ENCODE measurements at regions not wholly inside any gene's neighbourhood (a gene's known extent, or its start where the extent isn't known, plus 50 kb on each side); places are given as distances from the start of the nearest gene placed in this dataset.

DNA sequence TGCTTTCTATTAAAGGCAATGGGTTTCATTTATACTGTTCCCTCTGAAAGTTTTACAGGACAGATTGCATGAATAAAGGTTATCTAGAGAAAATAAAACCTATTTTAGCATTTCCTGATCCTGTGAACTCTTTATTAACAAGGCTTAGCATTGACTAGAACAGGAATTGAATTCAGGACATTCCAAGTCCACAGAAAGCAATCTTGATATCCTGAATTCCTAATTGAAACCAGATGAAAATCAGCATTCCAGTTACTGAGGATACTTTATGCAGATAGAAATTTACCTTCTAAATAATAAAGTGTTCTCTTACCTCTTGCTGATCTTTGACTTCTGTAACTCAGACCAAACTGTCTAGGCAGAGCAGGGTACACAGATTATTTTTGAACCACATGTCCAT lies 151.4 kb downstream of the ZNF518B start:
- H3K36me3 ChIP-seq (ENCODE audit: control insufficient read depth in 2 of 2, extremely low read depth in 1 of 2, insufficient read depth in 1 of 2, low read length in 1 of 2) = no peaks in the 10 kb centered on the region
- no peak overlapping the region for H3K27ac ChIP-seq (ENCODE audit: low read length)
- Mint-ChIP-seq H3K4me3 (no peak overlapping the region), H3K27me3 (peaks cover 6 to 21% of the 10 kb centered on the region in 2 donors), H3K27ac (no peak overlapping the region), H3K4me1 (no peaks in the 10 kb centered on the region), H3K9me3 (no peaks in the 10 kb centered on the region), H3K36me3 (no peaks in the 10 kb centered on the region)
- ChIA-PET CTCF (no interaction called here), POLR2A (no interaction called here)
- H3K4me3 ChIP-seq (ENCODE audit: control insufficient read depth in 1 of 2, extremely low read depth in 1 of 2, low read length in 1 of 2) = no peak overlapping the region
- H3K27me3 ChIP-seq (replicated peaks in 1 of 2; ENCODE audit: control insufficient read depth in 2 of 2, extremely low read depth in 1 of 2, insufficient read depth in 2 of 2, low read length in 1 of 2) = no peaks in the 10 kb centered on the region
- DNase-seq (no peak), ATAC-seq (replicated peaks in 1 of 4) (no peak)
- no peaks in the 10 kb centered on the region for H3K4me1 ChIP-seq (ENCODE audit: control insufficient read depth in 1 of 2, extremely low read depth in 1 of 2, insufficient read depth in 2 of 2, low read length in 2 of 2)
- no peaks in the 10 kb centered on the region for H3K9me3 ChIP-seq

DNA sequence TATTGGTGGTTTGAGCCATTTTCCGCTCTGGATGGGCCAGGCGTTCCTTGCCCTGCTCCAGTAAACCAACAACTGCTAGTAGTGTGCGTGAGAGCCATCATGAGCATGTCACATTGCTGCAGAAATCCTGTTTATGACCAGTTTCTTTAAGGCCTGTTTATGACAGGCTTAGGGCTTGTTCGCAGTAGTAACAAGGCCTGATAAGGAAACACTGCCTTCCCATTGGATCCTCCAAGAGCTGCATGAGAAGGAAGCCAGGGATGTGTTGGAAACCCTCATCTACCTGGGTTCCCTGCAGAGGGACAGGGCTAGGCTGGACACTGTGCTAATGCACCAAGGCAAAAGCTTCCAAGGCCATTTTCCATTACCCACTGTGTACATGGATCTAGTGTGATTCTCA lies 153.9 kb downstream of the ZNF518B start:
- POLR2A ChIA-PET = no interaction called here
- Histone ChIP-seq H3K27ac (ENCODE audit: low read length) (no peak overlapping the region), H3K4me1 (ENCODE audit: control insufficient read depth in 1 of 2, extremely low read depth in 1 of 2, insufficient read depth in 2 of 2, low read length in 2 of 2) (no peaks in the 10 kb centered on the region), H3K9me3 (no peaks in the 10 kb centered on the region), H3K36me3 (ENCODE audit: control insufficient read depth in 2 of 2, extremely low read depth in 1 of 2, insufficient read depth in 1 of 2, low read length in 1 of 2) (no peaks in the 10 kb centered on the region), H3K4me3 (ENCODE audit: control insufficient read depth in 1 of 2, extremely low read depth in 1 of 2, low read length in 1 of 2) (no peak overlapping the region), H3K27me3 (replicated peaks in 1 of 2; ENCODE audit: control insufficient read depth in 2 of 2, extremely low read depth in 1 of 2, insufficient read depth in 2 of 2, low read length in 1 of 2) (no peaks in the 10 kb centered on the region)
- no peak for DNase-seq
- no peaks in the 10 kb centered on the region for H3K9me3 Mint-ChIP-seq
- ATAC-seq (replicated peaks in 1 of 4) = no peak
- WGBS (ENCODE audit: insufficient coverage) = 76% methylated on average over 4 of the region's 4 CpGs
- peaks cover 0 to 10% of the 10 kb centered on the region in 2 donors for H3K27me3 Mint-ChIP-seq
- CTCF ChIA-PET = no interaction called here
- no peak overlapping the region for H3K27ac Mint-ChIP-seq
- H3K4me3 Mint-ChIP-seq = no peak overlapping the region
- H3K36me3 Mint-ChIP-seq = no peaks in the 10 kb centered on the region
- no peaks in the 10 kb centered on the region for H3K4me1 Mint-ChIP-seq

DNA sequence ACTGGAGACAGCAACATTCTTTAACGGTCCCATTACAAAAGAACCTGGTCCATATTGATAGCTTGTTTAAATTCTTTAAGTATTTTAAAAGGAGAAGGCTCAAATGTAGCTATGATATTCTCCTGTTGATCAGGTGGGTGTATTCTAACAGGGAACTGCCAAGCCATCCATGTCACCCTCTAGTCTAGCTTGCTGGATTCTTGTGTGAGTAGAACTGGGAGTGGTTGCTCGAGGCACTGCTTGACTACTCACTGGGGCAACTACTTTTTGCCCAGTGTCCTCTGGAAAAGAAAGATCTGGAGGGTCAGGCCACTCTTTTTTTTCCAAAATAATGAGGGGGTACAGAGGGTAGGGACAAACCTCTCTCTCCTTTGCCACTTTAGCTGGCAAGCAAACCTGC lies 155.1 kb downstream of the ZNF518B start:
- H3K9me3 Mint-ChIP-seq = no peaks in the 10 kb centered on the region
- no peaks in the 10 kb centered on the region for H3K4me1 Mint-ChIP-seq
- ATAC-seq (replicated peaks in 1 of 4) = no peak
- no peak overlapping the region for H3K27ac Mint-ChIP-seq
- Histone ChIP-seq H3K36me3 (ENCODE audit: control insufficient read depth in 2 of 2, extremely low read depth in 1 of 2, insufficient read depth in 1 of 2, low read length in 1 of 2) (no peaks in the 10 kb centered on the region), H3K27ac (ENCODE audit: low read length) (no peak overlapping the region), H3K4me3 (ENCODE audit: control insufficient read depth in 1 of 2, extremely low read depth in 1 of 2, low read length in 1 of 2) (no peak overlapping the region), H3K27me3 (replicated peaks in 1 of 2; ENCODE audit: control insufficient read depth in 2 of 2, extremely low read depth in 1 of 2, insufficient read depth in 2 of 2, low read length in 1 of 2) (no peaks in the 10 kb centered on the region), H3K4me1 (ENCODE audit: control insufficient read depth in 1 of 2, extremely low read depth in 1 of 2, insufficient read depth in 2 of 2, low read length in 2 of 2) (no peaks in the 10 kb centered on the region), H3K9me3 (no peaks in the 10 kb centered on the region)
- H3K27me3 Mint-ChIP-seq = peaks cover under 1 to 15% of the 10 kb centered on the region in 2 donors
- no CpG with 5 or more reads among the region's 2 CpGs for WGBS (ENCODE audit: insufficient coverage)
- H3K36me3 Mint-ChIP-seq = no peaks in the 10 kb centered on the region
- POLR2A ChIA-PET = no interaction called here
- CTCF ChIA-PET = no interaction called here
- no peak overlapping the region for H3K4me3 Mint-ChIP-seq
- no peak for DNase-seq

- no peaks in the 10 kb centered on the region for H3K36me3 Mint-ChIP-seq
- CTCF ChIA-PET = interaction anchor here in 1 of 2 donors (0.6 kb wide), 1 partner anchor 945 kb away, joined by 4 read pairs; no protein-coding TSS in a partner anchor
These were observed 157.6 kb downstream of the ZNF518B start for GRCh38 chr4:10299601-10300000.

GRCh38 chr4:10298681-10299080 lies 158.5 kb downstream of the ZNF518B start:
- 86% methylated on average over 3 of the region's 3 CpGs for WGBS (ENCODE audit: insufficient coverage)
- Mint-ChIP-seq H3K27ac (no peak overlapping the region), H3K4me3 (no peak overlapping the region), H3K9me3 (no peaks in the 10 kb centered on the region), H3K36me3 (no peaks in the 10 kb centered on the region), H3K4me1 (no peaks in the 10 kb centered on the region), H3K27me3 (peaks cover 4 to 19% of the 10 kb centered on the region in 2 donors)
- POLR2A ChIA-PET = no interaction called here
- no peaks in the 10 kb centered on the region for H3K27me3 ChIP-seq (replicated peaks in 1 of 2; ENCODE audit: control insufficient read depth in 2 of 2, extremely low read depth in 1 of 2, insufficient read depth in 2 of 2, low read length in 1 of 2)
- H3K4me1 ChIP-seq (ENCODE audit: control insufficient read depth in 1 of 2, extremely low read depth in 1 of 2, insufficient read depth in 2 of 2, low read length in 2 of 2) = no peaks in the 10 kb centered on the region
- no peak overlapping the region for H3K27ac ChIP-seq (ENCODE audit: low read length)
- H3K36me3 ChIP-seq (ENCODE audit: control insufficient read depth in 2 of 2, extremely low read depth in 1 of 2, insufficient read depth in 1 of 2, low read length in 1 of 2) = no peaks in the 10 kb centered on the region
- no peak for DNase-seq
- no peaks in the 10 kb centered on the region for H3K9me3 ChIP-seq
- CTCF ChIA-PET = no interaction called here
- H3K4me3 ChIP-seq (ENCODE audit: control insufficient read depth in 1 of 2, extremely low read depth in 1 of 2, low read length in 1 of 2) = no peak overlapping the region
- ATAC-seq (replicated peaks in 1 of 4) = no peak

More at GRCh38 chr4:10299601-10300000, 157.6 kb downstream of the ZNF518B start:
- Histone ChIP-seq H3K4me3 (ENCODE audit: control insufficient read depth in 1 of 2, extremely low read depth in 1 of 2, low read length in 1 of 2) (no peak overlapping the region), H3K4me1 (ENCODE audit: control insufficient read depth in 1 of 2, extremely low read depth in 1 of 2, insufficient read depth in 2 of 2, low read length in 2 of 2) (no peaks in the 10 kb centered on the region), H3K27ac (ENCODE audit: low read length) (no peak overlapping the region), H3K36me3 (ENCODE audit: control insufficient read depth in 2 of 2, extremely low read depth in 1 of 2, insufficient read depth in 1 of 2, low read length in 1 of 2) (no peaks in the 10 kb centered on the region), H3K9me3 (no peaks in the 10 kb centered on the region), H3K27me3 (replicated peaks in 1 of 2; ENCODE audit: control insufficient read depth in 2 of 2, extremely low read depth in 1 of 2, insufficient read depth in 2 of 2, low read length in 1 of 2) (no peaks in the 10 kb centered on the region)
- 58% methylated on average over 2 of the region's 3 CpGs for WGBS (ENCODE audit: insufficient coverage)
- ATAC-seq (replicated peaks in 1 of 4) = no peak
- H3K4me3 Mint-ChIP-seq = no peak overlapping the region
- no peak overlapping the region for H3K27ac Mint-ChIP-seq
- DNase-seq = no peak
- no peaks in the 10 kb centered on the region for H3K9me3 Mint-ChIP-seq
- H3K4me1 Mint-ChIP-seq = no peaks in the 10 kb centered on the region
- peaks cover 2 to 21% of the 10 kb centered on the region in 2 donors for H3K27me3 Mint-ChIP-seq
- POLR2A ChIA-PET = no interaction called here

DNA sequence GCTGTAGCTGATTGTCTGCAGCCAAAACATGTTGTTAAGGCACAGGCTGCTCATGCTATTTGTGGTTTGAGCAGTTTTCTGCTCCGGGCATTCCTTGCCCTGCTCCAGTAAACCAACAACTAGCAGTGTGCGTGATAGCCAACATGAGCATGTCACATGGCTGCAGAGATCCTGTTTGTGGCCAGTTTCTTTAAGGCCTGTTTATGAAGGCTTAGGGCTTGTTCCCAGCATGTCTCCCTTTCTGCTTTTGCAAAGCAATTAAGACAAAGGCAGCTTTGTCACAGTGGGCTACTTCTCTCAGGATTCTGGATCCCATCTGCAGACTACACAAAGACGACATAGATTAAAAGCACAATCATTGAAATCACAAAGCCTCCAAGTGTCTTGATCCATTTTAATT lies 160.5 kb downstream of the ZNF518B start:
- H3K9me3 Mint-ChIP-seq = no peaks in the 10 kb centered on the region
- ChIA-PET CTCF (no interaction called here), POLR2A (no interaction called here)
- DNase-seq = no peak
- H3K4me3 Mint-ChIP-seq = no peak overlapping the region
- Histone ChIP-seq H3K27ac (ENCODE audit: low read length) (no peak overlapping the region), H3K4me3 (ENCODE audit: control insufficient read depth in 1 of 2, extremely low read depth in 1 of 2, low read length in 1 of 2) (no peak overlapping the region), H3K27me3 (replicated peaks in 1 of 2; ENCODE audit: control insufficient read depth in 2 of 2, extremely low read depth in 1 of 2, insufficient read depth in 2 of 2, low read length in 1 of 2) (no peaks in the 10 kb centered on the region), H3K36me3 (ENCODE audit: control insufficient read depth in 2 of 2, extremely low read depth in 1 of 2, insufficient read depth in 1 of 2, low read length in 1 of 2) (no peaks in the 10 kb centered on the region), H3K9me3 (no peaks in the 10 kb centered on the region), H3K4me1 (ENCODE audit: control insufficient read depth in 1 of 2, extremely low read depth in 1 of 2, insufficient read depth in 2 of 2, low read length in 2 of 2) (no peaks in the 10 kb centered on the region)
- H3K36me3 Mint-ChIP-seq = no peaks in the 10 kb centered on the region
- H3K27ac Mint-ChIP-seq = no peak overlapping the region
- ATAC-seq (replicated peaks in 1 of 4) = no peak
- peaks cover 6 to 21% of the 10 kb centered on the region in 2 donors for H3K27me3 Mint-ChIP-seq
- WGBS (ENCODE audit: insufficient coverage) = 52% methylated on average over 3 of the region's 3 CpGs
- no peaks in the 10 kb centered on the region for H3K4me1 Mint-ChIP-seq

- POLR2A ChIA-PET = interaction anchor here in 1 of 2 donors (0.5 kb wide), 1 partner anchor 186 kb away, joined by 3 read pairs; no protein-coding TSS in a partner anchor
These were observed 161.9 kb downstream of the ZNF518B start for GRCh38 chr4:10295301-10295700.

More at GRCh38 chr4:10295301-10295700, 161.9 kb downstream of the ZNF518B start:
- ATAC-seq (replicated peaks in 1 of 4) (no peak), DNase-seq (no peak)
- Histone ChIP-seq H3K36me3 (ENCODE audit: control insufficient read depth in 2 of 2, extremely low read depth in 1 of 2, insufficient read depth in 1 of 2, low read length in 1 of 2) (no peaks in the 10 kb centered on the region), H3K9me3 (no peaks in the 10 kb centered on the region), H3K27ac (ENCODE audit: low read length) (no peak overlapping the region), H3K27me3 (replicated peaks in 1 of 2; ENCODE audit: control insufficient read depth in 2 of 2, extremely low read depth in 1 of 2, insufficient read depth in 2 of 2, low read length in 1 of 2) (no peaks in the 10 kb centered on the region), H3K4me3 (ENCODE audit: control insufficient read depth in 1 of 2, extremely low read depth in 1 of 2, low read length in 1 of 2) (no peak overlapping the region), H3K4me1 (ENCODE audit: control insufficient read depth in 1 of 2, extremely low read depth in 1 of 2, insufficient read depth in 2 of 2, low read length in 2 of 2) (no peaks in the 10 kb centered on the region)
- H3K27ac Mint-ChIP-seq = no peak overlapping the region
- CTCF ChIA-PET = no interaction called here
- no peaks in the 10 kb centered on the region for H3K36me3 Mint-ChIP-seq
- 67% methylated on average over 1 of the region's 3 CpGs for WGBS (ENCODE audit: insufficient coverage)
- H3K9me3 Mint-ChIP-seq = peaks cover 0 to 3% (median 0%) of the 10 kb centered on the region in 3 donors
- H3K4me1 Mint-ChIP-seq = no peaks in the 10 kb centered on the region
- H3K27me3 Mint-ChIP-seq = peaks cover 6 to 21% of the 10 kb centered on the region in 2 donors
- no peak overlapping the region for H3K4me3 Mint-ChIP-seq
